LHCN-M2 (cell line): ENCODE measurements at regions not wholly inside any gene's neighbourhood (a gene's known extent, or its start where the extent isn't known, plus 50 kb on each side); places are given as distances from the start of the nearest gene placed in this dataset.

Source experiments
- DNase-seq: peaks from one replicate; pipeline ENCODE4 v3.0.0-alpha.2; 2012; ENCODE audit warnings: low read depth

- no peak for DNase-seq
Observed at GRCh38 chr3:31048143-31048542, 153.7 kb upstream of the GADL1 start.

- DNase-seq = no peak
Observed at GRCh38 chr3:31050296-31050695, 155.8 kb upstream of the GADL1 start.

- no peak for DNase-seq
Observed at GRCh38 chr3:31051226-31051625, 156.8 kb upstream of the GADL1 start.

GRCh38 chr3:31053299-31053698 lies 158.8 kb upstream of the GADL1 start:
- no peak for DNase-seq

- peak; percentile 29 for DNase-seq
Observed at GRCh38 chr3:31054032-31054431, 159.6 kb upstream of the GADL1 start.

DNA sequence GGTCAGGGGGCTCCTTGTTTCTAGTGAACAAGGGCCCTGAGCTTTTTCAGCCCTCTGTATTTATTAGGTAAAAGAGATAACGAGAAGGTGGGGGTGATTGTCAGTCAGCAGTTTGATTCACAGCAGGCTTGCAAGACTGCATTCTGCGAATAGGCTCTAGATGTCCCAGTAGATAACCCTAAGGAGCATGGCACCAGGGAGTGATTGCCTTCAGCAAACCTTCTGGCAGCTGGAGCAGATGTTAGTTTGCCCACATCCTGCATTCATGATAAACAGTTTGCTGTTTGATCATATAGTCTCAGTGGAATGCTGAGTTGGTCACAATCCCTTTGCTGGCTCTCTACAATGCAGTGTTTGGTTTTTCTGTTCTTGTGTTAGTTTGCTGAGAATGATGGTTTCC lies 161.3 kb upstream of the GADL1 start:
- no peak for DNase-seq

DNA sequence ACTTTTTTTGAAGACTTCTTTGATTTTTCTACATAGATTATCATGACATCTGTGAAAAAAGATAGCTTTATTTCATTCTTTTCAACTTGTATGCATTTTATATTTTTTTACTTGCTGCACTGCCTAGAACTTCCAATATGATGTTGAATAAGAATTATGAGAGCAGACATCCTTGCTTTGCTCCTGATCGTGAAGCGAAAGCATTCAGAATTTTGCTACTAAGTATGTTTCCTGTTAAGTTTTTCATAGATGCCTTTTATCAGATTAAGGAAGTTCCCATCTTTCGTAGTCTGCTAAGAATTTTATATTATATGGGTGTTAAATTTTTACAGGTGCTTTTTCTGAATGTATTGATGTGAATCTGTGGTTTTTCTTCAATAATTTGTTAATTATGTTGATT lies 163.4 kb upstream of the GADL1 start:
- DNase-seq = no peak

DNA sequence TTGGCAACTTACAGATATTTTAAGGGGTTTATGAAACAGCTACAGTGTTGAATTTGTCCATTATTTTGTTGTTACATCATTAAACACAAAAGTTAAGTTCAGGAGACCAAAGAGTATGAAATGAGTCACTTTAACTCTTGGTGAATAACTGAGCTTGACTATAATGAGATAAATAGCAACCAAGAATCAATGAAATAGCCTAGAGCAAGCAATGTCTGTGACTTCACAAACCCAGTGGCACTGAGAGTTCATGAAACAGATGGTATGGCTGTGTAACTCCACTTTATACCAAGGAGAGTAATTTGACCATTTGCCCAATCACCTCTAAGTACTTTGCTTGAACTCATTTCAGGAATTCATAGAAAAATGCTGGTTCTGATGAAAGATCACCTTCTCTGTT lies 169.6 kb upstream of the GADL1 start:
- DNase-seq = no peak

GRCh38 chr3:31065765-31066164 lies 171.3 kb upstream of the GADL1 start:
- peak; percentile 62 for DNase-seq

GRCh38 chr3:31067004-31067403 lies 172.5 kb upstream of the GADL1 start:
- DNase-seq = peak; percentile 96

GRCh38 chr3:31075471-31075870 lies 181.0 kb upstream of the GADL1 start:
- no peak for DNase-seq

- no peak for DNase-seq
Observed at GRCh38 chr3:31075876-31076275, 181.4 kb upstream of the GADL1 start.

DNA sequence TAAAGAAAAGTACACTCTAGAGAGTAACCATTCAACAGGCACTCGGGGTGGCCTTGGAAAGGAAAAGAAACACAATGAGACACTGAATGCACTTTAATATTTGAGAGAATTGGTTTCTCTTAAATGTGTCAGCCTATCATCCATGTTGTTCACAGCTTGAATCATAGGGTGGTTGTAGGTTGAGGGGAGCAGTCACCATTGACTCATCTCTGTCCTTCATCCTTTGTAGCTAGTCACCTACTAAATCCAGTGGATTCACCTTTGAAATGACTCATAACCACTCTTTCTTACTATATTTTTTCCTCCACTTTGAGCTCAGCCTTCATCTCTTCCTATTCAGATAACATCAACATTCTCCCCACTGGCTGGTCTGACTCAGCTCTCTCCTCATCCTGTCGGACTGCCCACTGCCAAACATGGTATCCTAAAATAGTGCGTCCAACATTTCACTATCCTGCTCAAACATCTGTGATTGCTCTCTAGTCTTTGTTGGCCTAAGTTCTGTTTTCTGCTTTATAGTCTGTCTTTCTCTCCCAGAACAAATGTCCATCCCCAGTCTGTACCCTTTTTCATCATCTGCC lies 182.7 kb upstream of the GADL1 start:
- DNase-seq = peak; percentile 87

GRCh38 chr3:31077826-31078225 lies 183.4 kb upstream of the GADL1 start:
- peak; percentile 72 for DNase-seq

DNA sequence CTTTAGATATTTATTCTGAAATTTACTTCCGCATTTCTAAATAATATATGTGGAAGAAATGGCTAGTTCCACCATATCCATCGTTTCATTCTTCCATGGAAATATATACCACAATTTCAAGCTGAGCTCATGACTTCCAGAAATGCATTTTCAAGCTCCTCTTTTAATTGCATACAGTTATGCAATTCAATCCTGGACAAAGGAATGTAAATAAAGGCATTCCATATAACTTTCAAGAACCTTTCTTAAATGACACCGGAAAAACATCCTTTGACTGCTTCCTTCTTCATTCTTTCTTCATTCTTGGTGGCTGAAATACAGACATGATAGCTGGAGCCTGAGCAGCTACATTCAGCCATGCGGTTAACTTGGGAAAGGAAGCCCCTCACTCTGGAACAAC lies 185.2 kb upstream of the GADL1 start:
- DNase-seq = no peak

DNA sequence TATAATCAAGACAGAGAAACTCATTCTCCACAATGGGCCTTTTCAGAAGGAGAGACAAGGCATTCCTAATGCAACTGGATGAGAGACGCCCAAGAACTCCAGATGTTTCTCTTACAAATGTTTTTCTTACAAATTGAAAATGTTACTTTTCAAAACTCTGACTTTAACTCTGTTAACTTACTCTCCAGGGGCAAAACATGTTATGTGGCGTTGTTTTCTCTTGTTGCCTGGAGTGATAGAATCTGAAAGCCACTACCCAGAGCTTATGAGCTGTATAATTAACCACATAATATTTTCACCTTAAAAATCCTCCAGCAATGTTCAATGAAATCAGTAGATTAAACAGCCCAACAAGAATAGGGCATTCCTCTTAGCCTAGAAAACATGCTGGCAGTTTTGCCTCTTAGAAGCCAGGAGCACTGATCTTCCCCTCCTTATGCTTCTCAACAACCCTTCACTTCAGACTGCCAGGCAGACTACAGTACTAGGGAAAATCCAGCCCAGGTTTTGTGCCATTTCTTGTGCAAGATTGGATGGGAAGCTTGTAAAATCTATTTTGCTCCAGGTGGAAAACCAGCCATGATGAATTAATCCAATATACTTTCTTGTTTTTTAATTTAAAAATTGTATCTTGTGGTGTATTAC lies 186.7 kb upstream of the GADL1 start:
- DNase-seq = no peak

- DNase-seq = no peak
Observed at GRCh38 chr3:31086148-31086547, 191.7 kb upstream of the GADL1 start.

DNA sequence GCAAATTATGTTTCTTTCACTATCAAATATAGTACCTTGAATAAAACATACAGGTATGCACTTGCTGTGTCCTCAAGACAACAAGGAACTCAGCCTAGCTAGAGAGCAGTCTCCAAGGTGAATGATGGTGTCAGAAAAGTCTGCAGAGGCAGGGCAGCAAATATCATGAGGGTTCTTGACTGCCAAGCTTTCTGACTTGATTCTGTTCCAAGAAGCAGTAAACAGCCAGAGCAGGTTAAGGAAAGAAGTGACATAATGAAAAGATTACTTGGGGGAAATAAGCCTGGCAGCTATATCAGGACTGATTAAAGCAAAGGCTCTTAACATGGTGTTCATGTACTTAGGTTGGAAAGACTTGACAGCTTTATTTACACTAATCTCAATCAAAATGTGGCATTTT lies 192.2 kb upstream of the GADL1 start:
- DNase-seq = no peak

DNA sequence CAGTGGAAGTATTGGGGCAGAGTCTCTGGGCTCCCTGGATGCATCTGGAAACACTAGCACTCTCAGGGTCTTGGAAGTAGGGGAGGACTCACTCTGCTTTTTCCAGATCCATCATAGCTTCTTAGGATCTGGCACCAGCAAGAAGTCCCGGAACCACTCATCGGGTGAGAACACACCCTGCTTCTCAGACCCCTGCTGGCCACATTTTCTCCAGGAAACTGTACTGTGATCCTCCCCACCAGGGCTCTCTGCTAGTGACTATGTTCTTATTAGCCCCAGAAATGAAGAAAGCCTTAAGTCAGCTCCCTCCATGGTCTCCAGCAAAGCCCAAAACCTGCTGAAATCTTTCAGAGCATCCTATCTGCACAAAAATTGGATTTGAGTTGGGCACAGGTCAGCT lies 197.3 kb upstream of the GADL1 start:
- no peak for DNase-seq

- DNase-seq = no peak
Observed at GRCh38 chr3:31092748-31093589, 198.5 kb upstream of the GADL1 start.

- DNase-seq = no peak
Observed at GRCh38 chr3:31093606-31094005, 199.1 kb upstream of the GADL1 start.

DNA sequence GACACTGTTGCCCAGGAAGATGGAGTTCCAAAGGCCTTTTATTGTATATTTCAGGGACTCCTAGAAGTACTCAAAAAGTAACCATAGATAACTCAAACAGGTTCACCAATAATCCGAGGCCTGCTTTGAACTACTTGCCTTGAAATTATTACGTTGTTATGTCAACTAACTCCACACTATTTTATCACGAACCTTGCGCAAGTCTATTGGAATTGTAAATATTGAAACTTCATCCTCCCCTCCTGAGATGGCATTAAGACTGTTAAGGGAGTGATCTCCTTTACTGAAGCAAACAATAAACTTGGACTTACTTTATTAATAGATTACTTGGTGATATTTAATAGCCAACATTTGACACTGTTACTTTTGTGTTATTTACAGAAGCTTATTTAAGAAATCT lies 199.6 kb upstream of the GADL1 start:
- no peak for DNase-seq

DNA sequence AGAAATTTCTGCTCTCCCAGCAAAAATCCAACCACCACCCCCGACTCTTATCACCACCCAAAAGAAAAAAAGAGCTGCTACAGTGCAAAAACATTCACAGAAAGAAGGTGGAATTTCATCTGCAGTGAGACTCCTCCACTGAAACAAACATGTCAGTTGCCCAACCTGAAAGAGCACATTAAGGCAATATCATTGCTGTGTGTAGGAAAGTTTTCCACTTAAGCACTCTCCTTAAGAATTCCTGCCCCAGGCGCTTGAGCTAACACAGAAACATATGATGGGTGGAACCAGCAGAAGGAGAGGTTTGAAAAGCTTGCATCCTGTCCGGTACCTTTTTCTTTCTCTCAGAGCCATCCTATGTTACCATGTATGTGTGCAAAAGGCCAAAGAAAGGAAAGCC lies 200.8 kb upstream of the GADL1 start:
- DNase-seq = no peak
